Embryonic facial prominence (tissue), 1 donor: ENCODE measurements at regions not wholly inside any gene's neighbourhood (a gene's known extent, or its start where the extent isn't known, plus 50 kb on each side); places are given as distances from the start of the nearest gene placed in this dataset.

Experiments used
- DNase-seq: peaks from one replicate; pipeline ENCODE4 v3.0.0-alpha.2; 2016; ENCODE audit errors: extremely low spot score

DNA sequence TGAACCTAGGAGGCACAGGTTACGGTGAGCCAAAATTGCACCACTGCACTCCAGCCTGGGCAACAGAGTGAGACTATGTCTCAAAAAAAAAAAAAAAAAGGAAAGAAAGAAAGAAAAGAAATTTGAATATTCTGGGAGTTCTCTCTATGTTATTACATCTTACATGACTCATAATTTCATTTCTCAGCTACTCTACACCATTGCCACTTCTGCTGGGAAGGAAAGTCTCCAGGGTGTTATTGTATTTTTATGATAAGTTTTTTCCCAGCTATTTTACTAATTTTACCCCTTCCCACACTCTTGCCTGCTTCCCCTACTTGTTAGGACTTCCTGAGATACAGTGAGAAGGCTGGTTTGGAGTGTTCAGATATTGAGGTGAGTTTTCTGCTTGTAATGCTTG lies 69.7 kb upstream of the UMPS start:
- no peak for DNase-seq

DNA sequence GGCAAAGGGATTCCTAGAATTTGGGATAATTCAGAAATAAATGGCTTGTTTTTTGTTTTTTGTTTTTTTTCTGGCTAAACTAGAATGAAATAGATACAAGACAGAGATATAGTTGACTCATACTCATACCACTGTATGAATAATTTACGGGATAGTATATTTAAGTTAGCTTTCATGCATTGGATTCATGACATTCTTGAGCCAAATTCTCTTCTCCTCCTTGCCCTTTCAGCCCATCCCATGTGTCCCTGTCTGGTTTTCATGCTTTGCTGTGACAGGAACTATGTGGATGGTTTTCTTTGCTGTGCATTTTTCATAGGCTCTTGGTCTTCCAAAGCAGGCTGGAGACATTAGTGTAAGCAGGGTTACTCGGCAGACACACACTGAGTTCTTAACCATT lies 66.6 kb upstream of the UMPS start:
- no peak for DNase-seq

DNA sequence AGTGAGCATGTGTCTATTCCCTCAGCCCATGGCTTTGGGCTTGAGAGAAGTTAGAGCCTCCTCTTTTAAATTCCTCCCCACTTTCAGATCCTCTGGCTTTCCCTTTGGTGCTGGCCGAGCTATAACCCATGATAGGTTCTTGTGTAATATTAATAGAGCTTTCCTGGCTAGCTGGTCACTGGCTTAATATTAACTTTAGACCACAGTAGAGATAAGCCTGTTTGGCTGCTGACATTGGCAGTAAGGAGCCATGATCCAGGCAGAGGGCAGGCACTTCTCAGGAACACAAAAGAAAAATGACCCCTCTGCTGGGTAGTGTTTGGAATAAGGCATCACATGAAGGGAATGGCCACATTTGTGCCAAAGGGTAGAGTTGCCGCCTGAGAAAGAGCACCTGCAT lies 65.4 kb upstream of the UMPS start:
- no peak for DNase-seq

DNA sequence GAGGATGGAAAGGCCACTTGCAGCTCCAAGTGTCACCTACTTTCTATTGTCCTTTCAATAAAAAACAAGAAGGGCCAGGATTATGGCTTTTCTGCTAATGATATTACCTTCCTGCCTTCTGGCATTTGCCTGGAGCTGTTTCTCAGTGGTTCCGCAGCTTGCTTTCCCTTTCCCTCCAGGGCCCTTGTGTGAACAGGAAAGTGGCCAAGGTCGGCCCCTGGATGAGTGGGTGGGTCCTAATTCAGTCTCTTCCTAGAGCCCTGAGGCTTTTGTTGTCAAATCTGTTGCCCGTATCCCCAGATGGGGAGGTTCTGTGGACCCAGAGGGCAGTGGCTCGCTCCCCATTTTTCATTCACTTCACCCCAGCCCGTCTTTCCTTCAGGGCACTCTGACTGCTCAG lies 64.2 kb upstream of the UMPS start:
- DNase-seq = no peak

- no peak for DNase-seq
These were observed 60.8 kb upstream of the UMPS start for GRCh38 chr3:124669470-124669869.

GRCh38 chr3:124671106-124671505 lies 59.1 kb upstream of the UMPS start:
- DNase-seq = no peak

GRCh38 chr3:124674336-124674735 lies 55.9 kb upstream of the UMPS start:
- DNase-seq = no peak

DNA sequence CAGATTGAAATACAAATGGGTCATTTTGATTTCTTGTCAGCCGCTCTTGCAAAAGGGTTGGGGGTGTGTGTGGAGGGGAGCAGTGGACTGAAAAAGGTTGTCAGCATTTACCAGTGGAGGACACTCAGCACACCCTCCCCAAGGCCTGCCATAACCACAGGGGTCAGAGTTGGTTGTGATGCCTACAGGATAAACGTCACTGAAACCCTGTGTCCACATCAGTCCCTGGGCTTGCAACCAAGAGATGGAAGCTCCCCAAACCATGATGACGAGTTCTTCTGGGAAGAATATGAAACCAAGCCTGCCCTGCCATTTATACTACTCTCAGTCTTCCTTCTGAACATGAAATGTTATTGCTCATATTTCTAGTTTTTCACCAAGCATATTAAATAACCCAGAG lies 54.0 kb upstream of the UMPS start:
- DNase-seq = no peak

GRCh38 chr3:124679048-124679638 lies 51.1 kb upstream of the UMPS start:
- DNase-seq = no peak
